ENCODE measurements at regions not wholly inside any gene's neighbourhood (a gene's known extent, or its start where the extent isn't known, plus 50 kb on each side); places are given as distances from the start of the nearest gene placed in this dataset.

GRCh38 chr3:23000371-23000770, 202.8 kb upstream of the UBE2E2 start:
- H3K4me1 ChIP-seq: peaks cover 0 to 11% (median 4%) of the 10 kb centered on the region in 4 donors
- 63 to 94% (median 86%) methylated on average over 4 of the region's 4 CpGs for WGBS, 5 donors
- no peaks in the 10 kb centered on the region for H3K27me3 ChIP-seq
- TF ChIP-seq CTCF (IDR thresholded peaks at IDR 0.05) (no peak), EP300 (IDR thresholded peaks at IDR 0.05) (no peak), POLR2AphosphoS5 (IDR thresholded peaks at IDR 0.05) (no peak), POLR2A (IDR thresholded peaks at IDR 0.05) (no peak)
- H3K4me3 ChIP-seq: no peak overlapping the region
- no peaks in the 10 kb centered on the region for H3K9me3 ChIP-seq
- no peak overlapping the region for H3K27ac ChIP-seq
- H3K36me3 ChIP-seq: no peaks in the 10 kb centered on the region
- intact Hi-C loops (cut with DNase I; ENCODE audit: low total_unique reads): no loop called here
- peak in 1 of 2 donors; percentile 60 for DNase-seq

GRCh38 chr3:23002151-23002550, 201.0 kb upstream of the UBE2E2 start:
- H3K36me3 ChIP-seq: no peaks in the 10 kb centered on the region
- no peak for TF ChIP-seq POLR2AphosphoS5 (IDR thresholded peaks at IDR 0.05)
- TF ChIP-seq EP300 (IDR thresholded peaks at IDR 0.05): no peak
- no peak for TF ChIP-seq POLR2A (IDR thresholded peaks at IDR 0.05)
- TF ChIP-seq CTCF (IDR thresholded peaks at IDR 0.05): no peak
- no peak for DNase-seq
- no peak overlapping the region for H3K4me3 ChIP-seq
- H3K4me1 ChIP-seq: peaks cover 0 to 11% (median 4%) of the 10 kb centered on the region in 4 donors
- intact Hi-C loops (cut with DNase I; ENCODE audit: low total_unique reads): no loop called here
- H3K27ac ChIP-seq: no peak overlapping the region
- no peaks in the 10 kb centered on the region for H3K9me3 ChIP-seq
- no peaks in the 10 kb centered on the region for H3K27me3 ChIP-seq
- 85 to 100% (median 93%) methylated on average over 1 of the region's 1 CpG for WGBS, 5 donors

GRCh38 chr3:23002836-23003732, 200.0 kb upstream of the UBE2E2 start:
- no peak overlapping the region for H3K27ac ChIP-seq

GRCh38 chr3:23003733-23004046, 199.4 kb upstream of the UBE2E2 start:
- H3K4me3 ChIP-seq: no peak overlapping the region
- peaks cover 0 to 11% (median 4%) of the 10 kb centered on the region in 4 donors for H3K4me1 ChIP-seq
- no peak for DNase-seq
- no peaks in the 10 kb centered on the region for H3K36me3 ChIP-seq
- intact Hi-C loops (cut with DNase I; ENCODE audit: low total_unique reads): no loop called here
- no peak for TF ChIP-seq CTCF (IDR thresholded peaks at IDR 0.05)
- no peak for TF ChIP-seq POLR2AphosphoS5 (IDR thresholded peaks at IDR 0.05)
- TF ChIP-seq POLR2A (IDR thresholded peaks at IDR 0.05): no peak
- TF ChIP-seq EP300 (IDR thresholded peaks at IDR 0.05): no peak
- no peak overlapping the region for H3K27ac ChIP-seq
- H3K27me3 ChIP-seq: no peaks in the 10 kb centered on the region
- no peaks in the 10 kb centered on the region for H3K9me3 ChIP-seq
- WGBS, 5 donors: 87 to 93% (median 89%) methylated on average over 4 of the region's 4 CpGs

More at GRCh38 chr3:23002836-23003732, 200.0 kb upstream of the UBE2E2 start:
- H3K36me3 ChIP-seq: no peaks in the 10 kb centered on the region
- WGBS, 5 donors: 34 to 55% (median 45%) methylated on average over 15 of the region's 15 CpGs
- no peaks in the 10 kb centered on the region for H3K27me3 ChIP-seq
- intact Hi-C loops (cut with DNase I; ENCODE audit: low total_unique reads): no loop called here
- no peaks in the 10 kb centered on the region for H3K9me3 ChIP-seq
- peak; percentile 52 to 71 for DNase-seq
- H3K4me1 ChIP-seq: peaks cover 0 to 11% (median 4%) of the 10 kb centered on the region in 4 donors
- no peak overlapping the region for H3K4me3 ChIP-seq
- TF ChIP-seq EP300 (IDR thresholded peaks at IDR 0.05): no peak
- no peak for TF ChIP-seq POLR2A (IDR thresholded peaks at IDR 0.05)
- TF ChIP-seq POLR2AphosphoS5 (IDR thresholded peaks at IDR 0.05): no peak
- TF ChIP-seq CTCF (IDR thresholded peaks at IDR 0.05): no peak

All from stomach (tissue), 8 donors.